ENCODE measurements at regions not wholly inside any gene's neighbourhood (a gene's known extent, or its start where the extent isn't known, plus 50 kb on each side); places are given as distances from the start of the nearest gene placed in this dataset.

GRCh38 chrX:145553702-145554101 is 263.9 kb upstream of the SLITRK2 start:
- no peaks in the 10 kb centered on the region for H3K4me1 ChIP-seq (ENCODE audit: insufficient read depth, low read length, poor library complexity, severe bottlenecking)
- H3F3A ChIP-seq (ENCODE audit: low read depth): no peaks in the 10 kb centered on the region
- no peaks in the 10 kb centered on the region for H3K9me3 ChIP-seq (ENCODE audit: insufficient read depth, low read depth, low read length)
- H3K9me2 ChIP-seq (replicated peaks; ENCODE audit: low read depth, low read length): no peaks in the 10 kb centered on the region
- H4K20me1 ChIP-seq (ENCODE audit: insufficient read depth, low read length, poor library complexity, severe bottlenecking): no peaks in the 10 kb centered on the region
- H3K27me3 ChIP-seq (ENCODE audit: insufficient read depth, low read length, poor library complexity, severe bottlenecking): no peaks in the 10 kb centered on the region
- H3K9ac ChIP-seq (ENCODE audit: low read depth, low read length, poor library complexity, severe bottlenecking): no peak overlapping the region
- no peaks in the 10 kb centered on the region for H3K79me2 ChIP-seq (ENCODE audit: insufficient read depth, low read length)
- no peak overlapping the region for H3K4me2 ChIP-seq (ENCODE audit: low read depth, low read length, poor library complexity, severe bottlenecking)
- no peak overlapping the region for H2AFZ ChIP-seq (ENCODE audit: low read length)
- TF ChIP-seq CTCF (conservative IDR thresholded peaks at IDR 0.05; ENCODE audit: low read length): no peak
- no peak for TF ChIP-seq EZH2phosphoT487 (IDR thresholded peaks at IDR 0.05; ENCODE audit: borderline replicate concordance)
- no peak overlapping the region for H3K4me3 ChIP-seq (ENCODE audit: low read length, poor library complexity, severe bottlenecking)
- no peaks in the 10 kb centered on the region for H3K36me3 ChIP-seq (ENCODE audit: insufficient read depth, low read length)

GRCh38 chrX:145563159-145563558 is 254.5 kb upstream of the SLITRK2 start:
- Histone ChIP-seq H3K4me3 (ENCODE audit: low read length, poor library complexity, severe bottlenecking) (no peak overlapping the region), H4K20me1 (ENCODE audit: insufficient read depth, low read length, poor library complexity, severe bottlenecking) (no peaks in the 10 kb centered on the region)
- TF ChIP-seq EZH2phosphoT487 (IDR thresholded peaks at IDR 0.05; ENCODE audit: borderline replicate concordance) (no peak), CTCF (conservative IDR thresholded peaks at IDR 0.05; ENCODE audit: low read length) (no peak)

GRCh38 chrX:145609951-145610511 is 207.6 kb upstream of the SLITRK2 start:
- TF ChIP-seq EZH2phosphoT487 (IDR thresholded peaks at IDR 0.05; ENCODE audit: borderline replicate concordance) (no peak), CTCF (conservative IDR thresholded peaks at IDR 0.05; ENCODE audit: low read length) (no peak)

More at GRCh38 chrX:145563159-145563558, 254.5 kb upstream of the SLITRK2 start:
- H3K9ac ChIP-seq (ENCODE audit: low read depth, low read length, poor library complexity, severe bottlenecking): no peak overlapping the region
- no peaks in the 10 kb centered on the region for H3F3A ChIP-seq (ENCODE audit: low read depth)
- no peaks in the 10 kb centered on the region for H3K79me2 ChIP-seq (ENCODE audit: insufficient read depth, low read length)
- H3K36me3 ChIP-seq (ENCODE audit: insufficient read depth, low read length): no peaks in the 10 kb centered on the region
- no peak overlapping the region for H3K4me2 ChIP-seq (ENCODE audit: low read depth, low read length, poor library complexity, severe bottlenecking)
- no peak overlapping the region for H2AFZ ChIP-seq (ENCODE audit: low read length)
- no peaks in the 10 kb centered on the region for H3K9me2 ChIP-seq (replicated peaks; ENCODE audit: low read depth, low read length)
- H3K4me1 ChIP-seq (ENCODE audit: insufficient read depth, low read length, poor library complexity, severe bottlenecking): no peaks in the 10 kb centered on the region
- H3K9me3 ChIP-seq (ENCODE audit: insufficient read depth, low read depth, low read length): no peaks in the 10 kb centered on the region
- H3K27me3 ChIP-seq (ENCODE audit: insufficient read depth, low read length, poor library complexity, severe bottlenecking): no peaks in the 10 kb centered on the region

More at GRCh38 chrX:145609951-145610511, 207.6 kb upstream of the SLITRK2 start:
- Histone ChIP-seq H3K4me2 (ENCODE audit: low read depth, low read length, poor library complexity, severe bottlenecking) (no peak overlapping the region), H3K9me3 (ENCODE audit: insufficient read depth, low read depth, low read length) (no peaks in the 10 kb centered on the region), H3K79me2 (ENCODE audit: insufficient read depth, low read length) (no peaks in the 10 kb centered on the region), H3F3A (ENCODE audit: low read depth) (no peaks in the 10 kb centered on the region), H2AFZ (ENCODE audit: low read length) (no peak overlapping the region), H3K4me3 (ENCODE audit: low read length, poor library complexity, severe bottlenecking) (no peak overlapping the region), H4K20me1 (ENCODE audit: insufficient read depth, low read length, poor library complexity, severe bottlenecking) (no peaks in the 10 kb centered on the region), H3K9ac (ENCODE audit: low read depth, low read length, poor library complexity, severe bottlenecking) (no peak overlapping the region), H3K36me3 (ENCODE audit: insufficient read depth, low read length) (no peaks in the 10 kb centered on the region), H3K27me3 (ENCODE audit: insufficient read depth, low read length, poor library complexity, severe bottlenecking) (no peaks in the 10 kb centered on the region), H3K9me2 (replicated peaks; ENCODE audit: low read depth, low read length) (no peaks in the 10 kb centered on the region), H3K4me1 (ENCODE audit: insufficient read depth, low read length, poor library complexity, severe bottlenecking) (no peaks in the 10 kb centered on the region)
